ENCODE measurements at regions not wholly inside any gene's neighbourhood (a gene's known extent, or its start where the extent isn't known, plus 50 kb on each side); places are given as distances from the start of the nearest gene placed in this dataset.

- Histone ChIP-seq H3K79me2 (ENCODE audit: control insufficient read depth, insufficient read depth, low read length) (no peaks in the 10 kb centered on the region), H3K27me3 (ENCODE audit: control insufficient read depth, extremely low read depth, insufficient read depth, low read length) (no peaks in the 10 kb centered on the region), H3K4me1 (ENCODE audit: control insufficient read depth, extremely low read depth, insufficient read depth, low read length) (peaks cover 8% of the 10 kb centered on the region), H4K20me1 (ENCODE audit: control insufficient read depth, extremely low read depth, insufficient read depth, low read length) (no peaks in the 10 kb centered on the region), H3K4me2 (ENCODE audit: control insufficient read depth, extremely low read depth, insufficient read depth, low read depth, low read length) (no peak overlapping the region), H3K36me3 (ENCODE audit: control insufficient read depth in 2 of 2, extremely low read depth in 1 of 2, insufficient read depth in 2 of 2, low read length in 2 of 2) (no peaks in the 10 kb centered on the region), H3K9me3 (ENCODE audit: control insufficient read depth, low read depth, low read length) (no peaks in the 10 kb centered on the region), H3K4me3 (ENCODE audit: control insufficient read depth in 2 of 3, extremely low read depth in 1 of 3, insufficient read depth in 2 of 3, low read depth in 1 of 3, low read length in 3 of 3) (no peak overlapping the region), H3K9ac (ENCODE audit: control insufficient read depth, extremely low read depth, insufficient read depth, low read length) (no peak overlapping the region), H2AFZ (ENCODE audit: control insufficient read depth, low read length) (no peak overlapping the region), H3K9me1 (ENCODE audit: control insufficient read depth, extremely low read depth, insufficient read depth, low read length) (no peaks in the 10 kb centered on the region), H3K27ac (ENCODE audit: control insufficient read depth, insufficient read depth, low read length) (no peak overlapping the region)
- no peak for TF ChIP-seq CTCF (optimal IDR thresholded peaks at IDR 0.05 in 1 of 3, IDR thresholded peaks at IDR 0.05 in 1 of 3, conservative IDR thresholded peaks at IDR 0.05 in 1 of 3; ENCODE audit: extremely low read depth in 1 of 3, insufficient read depth in 2 of 3, low read length in 3 of 3)
- no peak for TF ChIP-seq EZH2 (IDR thresholded peaks at IDR 0.05; ENCODE audit: low read length)
- dilution Hi-C loops (cut with MboI; ENCODE audit: extremely low pct_ligation_motif_present, low sequenced_read_pairs), result no loop called here
- DNase-seq (ENCODE audit: low read depth, low spot score) (no peak), FAIRE-seq (peak; percentile 72)
Observed at GRCh38 chr4:144903953-144904711, 193.9 kb downstream of the ANAPC10 start.

DNA sequence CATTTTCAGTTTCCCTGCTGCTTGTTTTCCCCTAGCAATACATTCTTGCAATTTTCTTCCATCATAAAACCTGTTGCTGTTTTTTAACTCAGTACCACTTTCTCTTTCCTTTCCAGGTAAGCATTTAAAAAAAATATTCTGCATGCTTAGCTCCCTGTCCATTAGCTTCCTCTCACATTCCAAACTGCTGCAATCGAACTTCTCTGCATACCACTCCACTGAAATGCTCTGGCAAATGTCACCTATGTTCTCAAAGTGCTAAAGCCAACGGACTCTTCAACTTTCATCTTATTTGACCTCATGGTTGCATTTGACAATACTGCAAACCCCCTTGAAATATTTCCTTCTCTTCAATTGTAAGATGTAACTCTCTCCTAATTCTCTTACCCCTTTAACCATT, 192.7 kb downstream of the ANAPC10 start:
- no peak overlapping the region for H3K4me2 ChIP-seq (ENCODE audit: control insufficient read depth, extremely low read depth, insufficient read depth, low read depth, low read length)
- no peak overlapping the region for H2AFZ ChIP-seq (ENCODE audit: control insufficient read depth, low read length)
- no peak overlapping the region for H3K9ac ChIP-seq (ENCODE audit: control insufficient read depth, extremely low read depth, insufficient read depth, low read length)
- no peaks in the 10 kb centered on the region for H3K9me3 ChIP-seq (ENCODE audit: control insufficient read depth, low read depth, low read length)
- DNase-seq (ENCODE audit: low read depth, low spot score) (no peak), FAIRE-seq (no peak)
- H3K27me3 ChIP-seq (ENCODE audit: control insufficient read depth, extremely low read depth, insufficient read depth, low read length), result no peaks in the 10 kb centered on the region
- H3K4me1 ChIP-seq (ENCODE audit: control insufficient read depth, extremely low read depth, insufficient read depth, low read length), result peaks cover 8% of the 10 kb centered on the region
- H3K9me1 ChIP-seq (ENCODE audit: control insufficient read depth, extremely low read depth, insufficient read depth, low read length), result no peaks in the 10 kb centered on the region
- no peaks in the 10 kb centered on the region for H3K36me3 ChIP-seq (ENCODE audit: control insufficient read depth in 2 of 2, extremely low read depth in 1 of 2, insufficient read depth in 2 of 2, low read length in 2 of 2)
- H3K27ac ChIP-seq (ENCODE audit: control insufficient read depth, insufficient read depth, low read length), result no peak overlapping the region
- no peaks in the 10 kb centered on the region for H3K79me2 ChIP-seq (ENCODE audit: control insufficient read depth, insufficient read depth, low read length)
- no peak overlapping the region for H3K4me3 ChIP-seq (ENCODE audit: control insufficient read depth in 2 of 3, extremely low read depth in 1 of 3, insufficient read depth in 2 of 3, low read depth in 1 of 3, low read length in 3 of 3)
- no peak for TF ChIP-seq EZH2 (IDR thresholded peaks at IDR 0.05; ENCODE audit: low read length)
- TF ChIP-seq CTCF (optimal IDR thresholded peaks at IDR 0.05 in 1 of 3, IDR thresholded peaks at IDR 0.05 in 1 of 3, conservative IDR thresholded peaks at IDR 0.05 in 1 of 3; ENCODE audit: extremely low read depth in 1 of 3, insufficient read depth in 2 of 3, low read length in 3 of 3), result no peak
- dilution Hi-C loops (cut with MboI; ENCODE audit: extremely low pct_ligation_motif_present, low sequenced_read_pairs), result no loop called here
- H4K20me1 ChIP-seq (ENCODE audit: control insufficient read depth, extremely low read depth, insufficient read depth, low read length), result no peaks in the 10 kb centered on the region

Measured in keratinocyte (primary cell).